Lung (tissue), 11 donors: ENCODE measurements at regions not wholly inside any gene's neighbourhood (a gene's known extent, or its start where the extent isn't known, plus 50 kb on each side); places are given as distances from the start of the nearest gene placed in this dataset.
"Not testable (repeated sequence)": the region's sequence is repeated elsewhere in the genome, so short reads cannot be mapped to it uniquely, and the experiment has no call there.

ENCODE experiments used
- ATAC-seq: fragments of 200-7000 bp; cut with Tn5 transposase; one replicate; pipeline ENCODE4 v1.9.1; 2020; ENCODE audit warnings: moderate number of reproducible peaks; ENCODE audit not compliant: insufficient read depth, low FRiP score
- DNase-seq, 3 donors: peaks; one replicate each; pipeline ENCODE4 v3.0.0-alpha.2; 2013 to 2017
- H3K27ac ChIP-seq, 2 donors: one replicate each; pipeline ENCODE4 v1.5.1; 2013; ENCODE audit warnings: mild to moderate bottlenecking in 2 of 2, moderate library complexity in 2 of 2, control low read depth in 1 of 2, inconsistent platforms in 1 of 2, low read depth in 1 of 2, low read length in 1 of 2
- H3K27me3 ChIP-seq, 3 donors: one replicate each; pipeline ENCODE4 v1.5.1; 2013; ENCODE audit warnings: low read length in 2 of 3; ENCODE audit not compliant: control insufficient read depth in 3 of 3, insufficient read depth in 3 of 3
- H3K36me3 ChIP-seq, 4 donors: one replicate each; pipeline ENCODE4 v1.5.1; 2013; ENCODE audit warnings: low read length in 4 of 4, mild to moderate bottlenecking in 1 of 4, moderate library complexity in 1 of 4; ENCODE audit not compliant: control insufficient read depth in 4 of 4, insufficient read depth in 4 of 4
- H3K4me1 ChIP-seq, 5 donors: one replicate each; pipeline ENCODE4 v1.5.1; 2013; ENCODE audit warnings: low read length in 5 of 5, mild to moderate bottlenecking in 2 of 5, moderate library complexity in 1 of 5; ENCODE audit not compliant: control insufficient read depth in 5 of 5, insufficient read depth in 5 of 5
- H3K4me3 ChIP-seq: one replicate; pipeline ENCODE4 v1.5.1; 2013; ENCODE audit warnings: mild to moderate bottlenecking, control low read depth, moderate library complexity
- H3K9ac ChIP-seq, 2 donors: one replicate each; pipeline ENCODE4 v1.5.1; 2013; ENCODE audit warnings: low read length in 2 of 2, control low read depth in 1 of 2; ENCODE audit not compliant: insufficient read depth in 1 of 2
- H3K9me3 ChIP-seq, 4 donors: one replicate each; pipeline ENCODE4 v1.5.1; 2013; ENCODE audit warnings: low read length in 3 of 4, mild to moderate bottlenecking in 1 of 4, moderate library complexity in 1 of 4; ENCODE audit not compliant: control insufficient read depth in 4 of 4, insufficient read depth in 3 of 4
- CTCF ChIP-seq: IDR thresholded peaks from 2 replicates; pipeline ENCODE4 v1.5.1; 2012; ENCODE audit warnings: mild to moderate bottlenecking; ENCODE audit errors: control extremely low read depth, extremely low read depth
- WGBS, 2 donors: extraction: QIAGEN DNeasy Blood & Tissue Kit; methylation state at CpG; one replicate each; pipeline ENCODE4 v1.1.7; 2013; 5-methylcytosine and 5-hydroxymethylcytosine counted together
- donor health status: control.
- donor health status: control.
- donor health status: Bipolar disorder and iron deficiency.
- donor health status: healthy.
- donor health status: DM: yes; HTN: yes; CAD: no.

- no peak overlapping the region for H3K4me3 ChIP-seq
- H3K27ac ChIP-seq = no peak overlapping the region
- no peaks in the 10 kb centered on the region for H3K36me3 ChIP-seq
- no peaks in the 10 kb centered on the region for H3K9me3 ChIP-seq
- H3K4me1 ChIP-seq = no peaks in the 10 kb centered on the region
- 42 to 49% methylated on average over 1 of the region's 1 CpG for WGBS, 2 donors
- no peak overlapping the region for H3K9ac ChIP-seq
- no peak for TF ChIP-seq CTCF
- ATAC-seq (no peak), DNase-seq (no peak)
- no peaks in the 10 kb centered on the region for H3K27me3 ChIP-seq
These were observed 870.3 kb upstream of the SORCS1 start for GRCh38 chr10:108034829-108035228.

- not testable (repeated sequence) for H3K36me3 ChIP-seq, H3K4me3 ChIP-seq, DNase-seq, ATAC-seq, H3K9ac ChIP-seq, H3K4me1 ChIP-seq, H3K9me3 ChIP-seq, H3K27ac ChIP-seq, H3K27me3 ChIP-seq
- 52 to 60% methylated on average over 3 of the region's 3 CpGs for WGBS, 2 donors
These were observed 869.0 kb upstream of the SORCS1 start for GRCh38 chr10:108033518-108033917.

GRCh38 chr10:108031505-108031904 lies 867.0 kb upstream of the SORCS1 start:
- Histone ChIP-seq H3K4me3 (no peak overlapping the region), H3K27me3 (no peaks in the 10 kb centered on the region), H3K9ac (no peak overlapping the region), H3K36me3 (no peaks in the 10 kb centered on the region), H3K4me1 (no peaks in the 10 kb centered on the region), H3K27ac (no peak overlapping the region), H3K9me3 (peaks cover 0 to 3% (median 1%) of the 10 kb centered on the region in 4 donors)
- WGBS, 2 donors = 90 to 98% methylated on average over 1 of the region's 1 CpG
- ATAC-seq (no peak), DNase-seq (no peak)
- TF ChIP-seq CTCF = no peak

GRCh38 chr10:108014902-108015177 lies 850.3 kb upstream of the SORCS1 start:
- H3K36me3 ChIP-seq = no peaks in the 10 kb centered on the region
- H3K27me3 ChIP-seq = no peaks in the 10 kb centered on the region
- no peak overlapping the region for H3K9ac ChIP-seq
- TF ChIP-seq CTCF = no peak
- H3K4me1 ChIP-seq = no peaks in the 10 kb centered on the region
- H3K4me3 ChIP-seq = no peak overlapping the region
- peaks cover 0 to 9% (median 3%) of the 10 kb centered on the region in 4 donors for H3K9me3 ChIP-seq
- H3K27ac ChIP-seq = no peak overlapping the region
- 97% methylated on average over 1 of the region's 1 CpG for WGBS, 2 donors
- no peak for ATAC-seq
- no peak for DNase-seq
